ENCODE measurements at regions not wholly inside any gene's neighbourhood (a gene's known extent, or its start where the extent isn't known, plus 50 kb on each side); places are given as distances from the start of the nearest gene placed in this dataset.

DNA sequence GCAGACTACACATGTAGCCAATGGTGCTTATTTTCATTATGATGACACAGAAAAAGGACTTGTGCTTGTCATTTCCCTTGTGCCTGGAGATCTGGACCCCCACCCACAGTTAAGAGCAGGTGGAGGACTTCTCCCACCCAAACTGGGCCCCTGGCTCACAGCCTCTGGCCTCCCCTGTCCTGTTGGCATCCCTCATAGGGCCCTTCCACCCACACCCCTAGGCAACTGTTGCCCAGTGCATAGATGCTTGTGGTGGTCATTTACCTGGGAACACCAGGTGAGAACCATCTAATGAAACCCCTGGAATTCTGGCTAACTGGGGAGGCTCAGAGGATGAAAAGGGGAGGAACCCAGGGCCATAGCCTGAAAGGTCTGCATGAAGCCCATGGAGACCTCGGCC is 355.9 kb downstream of the BUD13 start:
- TF ChIP-seq, protein P1, sequence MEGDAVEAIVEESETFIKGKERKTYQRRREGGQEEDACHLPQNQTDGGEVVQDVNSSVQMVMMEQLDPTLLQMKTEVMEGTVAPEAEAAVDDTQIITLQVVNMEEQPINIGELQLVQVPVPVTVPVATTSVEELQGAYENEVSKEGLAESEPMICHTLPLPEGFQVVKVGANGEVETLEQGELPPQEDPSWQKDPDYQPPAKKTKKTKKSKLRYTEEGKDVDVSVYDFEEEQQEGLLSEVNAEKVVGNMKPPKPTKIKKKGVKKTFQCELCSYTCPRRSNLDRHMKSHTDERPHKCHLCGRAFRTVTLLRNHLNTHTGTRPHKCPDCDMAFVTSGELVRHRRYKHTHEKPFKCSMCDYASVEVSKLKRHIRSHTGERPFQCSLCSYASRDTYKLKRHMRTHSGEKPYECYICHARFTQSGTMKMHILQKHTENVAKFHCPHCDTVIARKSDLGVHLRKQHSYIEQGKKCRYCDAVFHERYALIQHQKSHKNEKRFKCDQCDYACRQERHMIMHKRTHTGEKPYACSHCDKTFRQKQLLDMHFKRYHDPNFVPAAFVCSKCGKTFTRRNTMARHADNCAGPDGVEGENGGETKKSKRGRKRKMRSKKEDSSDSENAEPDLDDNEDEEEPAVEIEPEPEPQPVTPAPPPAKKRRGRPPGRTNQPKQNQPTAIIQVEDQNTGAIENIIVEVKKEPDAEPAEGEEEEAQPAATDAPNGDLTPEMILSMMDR (IDR thresholded peaks at IDR 0.05) = no peak
- TF ChIP-seq POLR2AphosphoS5 (IDR thresholded peaks at IDR 0.05) = no peak
- TF ChIP-seq POLR2A (IDR thresholded peaks at IDR 0.05) = no peak

All from gastroesophageal sphincter (tissue), 3 donors.